ENCODE measurements at regions not wholly inside any gene's neighbourhood (a gene's known extent, or its start where the extent isn't known, plus 50 kb on each side); places are given as distances from the start of the nearest gene placed in this dataset.

DNA sequence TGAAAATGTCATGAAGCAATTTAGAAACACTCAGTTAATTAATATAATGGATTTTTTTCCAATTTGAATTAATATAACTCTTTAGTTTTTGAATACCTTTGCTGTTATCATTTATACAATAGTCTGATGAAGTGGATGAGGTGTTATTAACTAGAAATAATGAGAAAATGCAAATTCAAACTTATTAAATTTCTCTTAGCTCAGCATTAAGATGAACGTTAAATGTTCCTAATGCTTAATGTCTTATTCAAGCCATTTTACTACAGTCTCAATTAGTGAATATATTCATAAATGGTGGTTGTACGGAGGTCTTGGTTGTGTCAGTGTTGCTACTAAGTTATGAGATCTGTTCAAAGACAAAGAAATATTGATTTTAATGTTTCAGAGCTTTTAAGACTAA, 186.3 kb downstream of the DTHD1 start:
- no peak overlapping the region for H3K4me3 Mint-ChIP-seq
- no peak for ATAC-seq (ENCODE audit: poor library complexity)
- TF ChIP-seq, protein P1, sequence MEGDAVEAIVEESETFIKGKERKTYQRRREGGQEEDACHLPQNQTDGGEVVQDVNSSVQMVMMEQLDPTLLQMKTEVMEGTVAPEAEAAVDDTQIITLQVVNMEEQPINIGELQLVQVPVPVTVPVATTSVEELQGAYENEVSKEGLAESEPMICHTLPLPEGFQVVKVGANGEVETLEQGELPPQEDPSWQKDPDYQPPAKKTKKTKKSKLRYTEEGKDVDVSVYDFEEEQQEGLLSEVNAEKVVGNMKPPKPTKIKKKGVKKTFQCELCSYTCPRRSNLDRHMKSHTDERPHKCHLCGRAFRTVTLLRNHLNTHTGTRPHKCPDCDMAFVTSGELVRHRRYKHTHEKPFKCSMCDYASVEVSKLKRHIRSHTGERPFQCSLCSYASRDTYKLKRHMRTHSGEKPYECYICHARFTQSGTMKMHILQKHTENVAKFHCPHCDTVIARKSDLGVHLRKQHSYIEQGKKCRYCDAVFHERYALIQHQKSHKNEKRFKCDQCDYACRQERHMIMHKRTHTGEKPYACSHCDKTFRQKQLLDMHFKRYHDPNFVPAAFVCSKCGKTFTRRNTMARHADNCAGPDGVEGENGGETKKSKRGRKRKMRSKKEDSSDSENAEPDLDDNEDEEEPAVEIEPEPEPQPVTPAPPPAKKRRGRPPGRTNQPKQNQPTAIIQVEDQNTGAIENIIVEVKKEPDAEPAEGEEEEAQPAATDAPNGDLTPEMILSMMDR (IDR thresholded peaks at IDR 0.05) = no peak
- intact Hi-C loops (cut with DNase I, micrococcal nuclease) = no loop called here
- Histone ChIP-seq H3K27ac (ENCODE audit: low read depth in 1 of 2, low read length in 2 of 2) (no peak overlapping the region), H3K4me3 (ENCODE audit: low read length) (no peak overlapping the region), H3K27me3 (ENCODE audit: control insufficient read depth in 1 of 2, insufficient read depth in 2 of 2, low read length in 2 of 2) (no peaks in the 10 kb centered on the region), H3K4me1 (ENCODE audit: insufficient read depth, low read length) (no peaks in the 10 kb centered on the region), H3K9me3 (ENCODE audit: control insufficient read depth in 1 of 2, insufficient read depth in 1 of 2, low read length in 2 of 2) (no peaks in the 10 kb centered on the region), H3K36me3 (ENCODE audit: insufficient read depth, low read length) (no peaks in the 10 kb centered on the region)
- peaks cover 31% of the 10 kb centered on the region for H3K27me3 Mint-ChIP-seq
- ChIA-PET CTCF (no interaction called here), POLR2A (no interaction called here)
- DNase-seq = no peak
- H3K36me3 Mint-ChIP-seq (ENCODE audit: low read depth) = no peaks in the 10 kb centered on the region
- H3K9me3 Mint-ChIP-seq = no peaks in the 10 kb centered on the region
- no peaks in the 10 kb centered on the region for H3K4me1 Mint-ChIP-seq (ENCODE audit: low read depth)
- H3K27ac Mint-ChIP-seq = no peak overlapping the region

GRCh38 chr4:36471903-36472302, 190.5 kb downstream of the DTHD1 start:
- Histone ChIP-seq H3K27ac (ENCODE audit: low read depth in 1 of 2, low read length in 2 of 2) (no peak overlapping the region), H3K36me3 (ENCODE audit: insufficient read depth, low read length) (no peaks in the 10 kb centered on the region), H3K9me3 (ENCODE audit: control insufficient read depth in 1 of 2, insufficient read depth in 1 of 2, low read length in 2 of 2) (no peaks in the 10 kb centered on the region), H3K27me3 (ENCODE audit: control insufficient read depth in 1 of 2, insufficient read depth in 2 of 2, low read length in 2 of 2) (no peaks in the 10 kb centered on the region), H3K4me3 (ENCODE audit: low read length) (no peak overlapping the region), H3K4me1 (ENCODE audit: insufficient read depth, low read length) (no peaks in the 10 kb centered on the region)
- DNase-seq (no peak), ATAC-seq (ENCODE audit: poor library complexity) (no peak)
- Mint-ChIP-seq H3K9me3 (no peaks in the 10 kb centered on the region), H3K36me3 (ENCODE audit: low read depth) (no peaks in the 10 kb centered on the region), H3K27me3 (peaks cover 29% of the 10 kb centered on the region), H3K4me3 (no peak overlapping the region), H3K4me1 (ENCODE audit: low read depth) (no peaks in the 10 kb centered on the region), H3K27ac (no peak overlapping the region)
- ChIA-PET CTCF (no interaction called here), POLR2A (no interaction called here)
- intact Hi-C loops (cut with DNase I, micrococcal nuclease) = no loop called here
- TF ChIP-seq, protein P1 (IDR thresholded peaks at IDR 0.05) = no peak

- no peaks in the 10 kb centered on the region for H3K27me3 ChIP-seq (ENCODE audit: control insufficient read depth in 1 of 2, insufficient read depth in 2 of 2, low read length in 2 of 2)
- Mint-ChIP-seq H3K9me3 (no peaks in the 10 kb centered on the region), H3K27me3 (peaks cover 27% of the 10 kb centered on the region), H3K36me3 (ENCODE audit: low read depth) (no peaks in the 10 kb centered on the region), H3K4me1 (ENCODE audit: low read depth) (no peaks in the 10 kb centered on the region), H3K27ac (no peak overlapping the region), H3K4me3 (no peak overlapping the region)
- H3K27ac ChIP-seq (ENCODE audit: low read depth in 1 of 2, low read length in 2 of 2) = no peak overlapping the region
- intact Hi-C loops (cut with DNase I, micrococcal nuclease) = no loop called here
- TF ChIP-seq, protein P1 (IDR thresholded peaks at IDR 0.05) = no peak
- H3K9me3 ChIP-seq (ENCODE audit: control insufficient read depth in 1 of 2, insufficient read depth in 1 of 2, low read length in 2 of 2) = no peaks in the 10 kb centered on the region
- no peaks in the 10 kb centered on the region for H3K36me3 ChIP-seq (ENCODE audit: insufficient read depth, low read length)
- DNase-seq (no peak), ATAC-seq (ENCODE audit: poor library complexity) (no peak)
- H3K4me3 ChIP-seq (ENCODE audit: low read length) = no peak overlapping the region
- H3K4me1 ChIP-seq (ENCODE audit: insufficient read depth, low read length) = no peaks in the 10 kb centered on the region
- ChIA-PET CTCF (no interaction called here), POLR2A (no interaction called here)
These were observed 194.7 kb downstream of the DTHD1 start for GRCh38 chr4:36476135-36476534.

All from CD4-positive, alpha-beta T cell (primary cell).